ENCODE measurements at regions not wholly inside any gene's neighbourhood (a gene's known extent, or its start where the extent isn't known, plus 50 kb on each side); places are given as distances from the start of the nearest gene placed in this dataset.

DNA sequence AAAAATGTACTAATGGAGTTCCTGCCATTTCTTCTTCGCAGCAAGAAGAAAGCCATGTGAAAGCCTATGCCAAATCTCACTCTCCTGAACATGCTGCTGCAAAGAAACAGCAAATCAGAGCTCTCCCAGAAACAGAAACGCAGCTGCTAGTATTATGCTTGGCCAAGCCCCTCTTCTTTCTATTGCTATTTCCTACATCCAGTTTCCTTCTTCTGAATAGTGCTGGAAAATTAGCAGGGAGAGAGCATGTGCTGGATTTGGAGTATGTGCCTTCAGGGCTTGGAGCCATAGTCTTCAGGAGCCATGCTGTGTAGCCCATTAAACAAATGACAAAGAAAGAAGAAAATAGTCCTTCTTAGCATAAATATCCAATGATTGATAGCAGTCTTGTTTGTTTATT is 852.0 kb upstream of the PHF14 start:
- TF ChIP-seq, protein P1, sequence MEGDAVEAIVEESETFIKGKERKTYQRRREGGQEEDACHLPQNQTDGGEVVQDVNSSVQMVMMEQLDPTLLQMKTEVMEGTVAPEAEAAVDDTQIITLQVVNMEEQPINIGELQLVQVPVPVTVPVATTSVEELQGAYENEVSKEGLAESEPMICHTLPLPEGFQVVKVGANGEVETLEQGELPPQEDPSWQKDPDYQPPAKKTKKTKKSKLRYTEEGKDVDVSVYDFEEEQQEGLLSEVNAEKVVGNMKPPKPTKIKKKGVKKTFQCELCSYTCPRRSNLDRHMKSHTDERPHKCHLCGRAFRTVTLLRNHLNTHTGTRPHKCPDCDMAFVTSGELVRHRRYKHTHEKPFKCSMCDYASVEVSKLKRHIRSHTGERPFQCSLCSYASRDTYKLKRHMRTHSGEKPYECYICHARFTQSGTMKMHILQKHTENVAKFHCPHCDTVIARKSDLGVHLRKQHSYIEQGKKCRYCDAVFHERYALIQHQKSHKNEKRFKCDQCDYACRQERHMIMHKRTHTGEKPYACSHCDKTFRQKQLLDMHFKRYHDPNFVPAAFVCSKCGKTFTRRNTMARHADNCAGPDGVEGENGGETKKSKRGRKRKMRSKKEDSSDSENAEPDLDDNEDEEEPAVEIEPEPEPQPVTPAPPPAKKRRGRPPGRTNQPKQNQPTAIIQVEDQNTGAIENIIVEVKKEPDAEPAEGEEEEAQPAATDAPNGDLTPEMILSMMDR (IDR thresholded peaks at IDR 0.05): no peak
- TF ChIP-seq POLR2A (IDR thresholded peaks at IDR 0.05): no peak

All from testis (tissue), 2 donors.